ENCODE measurements at regions not wholly inside any gene's neighbourhood (a gene's known extent, or its start where the extent isn't known, plus 50 kb on each side); places are given as distances from the start of the nearest gene placed in this dataset.

DNA sequence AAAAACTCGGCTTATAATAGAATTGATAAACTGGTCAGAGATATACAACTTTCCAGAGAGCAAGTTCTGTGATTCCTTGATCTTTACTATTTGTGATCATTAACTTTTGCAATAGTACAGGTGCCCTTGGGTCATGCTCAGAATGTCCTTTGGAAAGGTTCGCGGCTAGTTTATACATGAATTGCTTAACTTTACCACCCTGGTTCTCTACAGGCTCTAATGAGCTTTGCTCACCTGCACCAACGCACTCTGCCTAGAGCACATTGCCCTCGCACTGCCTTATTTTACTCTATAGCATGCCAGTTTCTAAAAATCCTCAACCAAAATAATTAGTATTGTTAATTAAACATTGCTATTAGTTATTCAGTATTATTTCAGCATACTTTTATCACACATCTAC lies 931.2 kb upstream of the KCND2 start:
- no peak overlapping the region for H3K4me3 ChIP-seq (ENCODE audit: low read depth, low read length)
- TF ChIP-seq, protein P1, sequence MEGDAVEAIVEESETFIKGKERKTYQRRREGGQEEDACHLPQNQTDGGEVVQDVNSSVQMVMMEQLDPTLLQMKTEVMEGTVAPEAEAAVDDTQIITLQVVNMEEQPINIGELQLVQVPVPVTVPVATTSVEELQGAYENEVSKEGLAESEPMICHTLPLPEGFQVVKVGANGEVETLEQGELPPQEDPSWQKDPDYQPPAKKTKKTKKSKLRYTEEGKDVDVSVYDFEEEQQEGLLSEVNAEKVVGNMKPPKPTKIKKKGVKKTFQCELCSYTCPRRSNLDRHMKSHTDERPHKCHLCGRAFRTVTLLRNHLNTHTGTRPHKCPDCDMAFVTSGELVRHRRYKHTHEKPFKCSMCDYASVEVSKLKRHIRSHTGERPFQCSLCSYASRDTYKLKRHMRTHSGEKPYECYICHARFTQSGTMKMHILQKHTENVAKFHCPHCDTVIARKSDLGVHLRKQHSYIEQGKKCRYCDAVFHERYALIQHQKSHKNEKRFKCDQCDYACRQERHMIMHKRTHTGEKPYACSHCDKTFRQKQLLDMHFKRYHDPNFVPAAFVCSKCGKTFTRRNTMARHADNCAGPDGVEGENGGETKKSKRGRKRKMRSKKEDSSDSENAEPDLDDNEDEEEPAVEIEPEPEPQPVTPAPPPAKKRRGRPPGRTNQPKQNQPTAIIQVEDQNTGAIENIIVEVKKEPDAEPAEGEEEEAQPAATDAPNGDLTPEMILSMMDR (IDR thresholded peaks at IDR 0.05; ENCODE audit: low read depth, low read length), result no peak

- TF ChIP-seq, protein P1 (IDR thresholded peaks at IDR 0.05; ENCODE audit: low read depth, low read length), result no peak
Measured at GRCh38 chr7:119343289-119343688, 929.7 kb upstream of the KCND2 start.

DNA sequence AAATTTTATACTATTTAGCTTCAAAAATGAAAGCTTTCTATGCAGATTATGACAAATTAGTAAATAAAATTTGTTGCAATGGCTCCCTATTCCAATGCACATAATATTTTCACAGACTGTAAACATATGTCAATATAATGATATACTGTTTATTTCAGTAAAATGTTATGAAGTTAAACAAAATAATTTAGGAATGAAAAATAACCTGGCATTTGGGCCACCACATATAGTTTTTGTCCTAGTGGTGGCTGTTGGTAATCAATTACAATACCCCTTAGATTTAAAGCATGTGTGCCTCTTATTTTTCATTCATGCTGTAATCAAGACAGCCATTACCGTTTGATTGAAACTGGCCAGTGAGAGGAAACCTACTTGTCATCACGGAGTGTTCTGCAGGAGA lies 928.5 kb upstream of the KCND2 start:
- TF ChIP-seq, protein P1 (IDR thresholded peaks at IDR 0.05; ENCODE audit: low read depth, low read length), result no peak
- H3K4me3 ChIP-seq (ENCODE audit: low read depth, low read length), result no peak overlapping the region

More at GRCh38 chr7:119343289-119343688, 929.7 kb upstream of the KCND2 start:
- no peak overlapping the region for H3K4me3 ChIP-seq (ENCODE audit: low read depth, low read length)

- no peak overlapping the region for H3K4me3 ChIP-seq (ENCODE audit: low read depth, low read length)
- TF ChIP-seq, protein P1 (IDR thresholded peaks at IDR 0.05; ENCODE audit: low read depth, low read length), result no peak
Measured at GRCh38 chr7:119348491-119348890, 924.5 kb upstream of the KCND2 start.

GRCh38 chr7:119350334-119350733 lies 922.6 kb upstream of the KCND2 start:
- no peak overlapping the region for H3K4me3 ChIP-seq (ENCODE audit: low read depth, low read length)
- TF ChIP-seq, protein P1 (IDR thresholded peaks at IDR 0.05; ENCODE audit: low read depth, low read length), result no peak

DNA sequence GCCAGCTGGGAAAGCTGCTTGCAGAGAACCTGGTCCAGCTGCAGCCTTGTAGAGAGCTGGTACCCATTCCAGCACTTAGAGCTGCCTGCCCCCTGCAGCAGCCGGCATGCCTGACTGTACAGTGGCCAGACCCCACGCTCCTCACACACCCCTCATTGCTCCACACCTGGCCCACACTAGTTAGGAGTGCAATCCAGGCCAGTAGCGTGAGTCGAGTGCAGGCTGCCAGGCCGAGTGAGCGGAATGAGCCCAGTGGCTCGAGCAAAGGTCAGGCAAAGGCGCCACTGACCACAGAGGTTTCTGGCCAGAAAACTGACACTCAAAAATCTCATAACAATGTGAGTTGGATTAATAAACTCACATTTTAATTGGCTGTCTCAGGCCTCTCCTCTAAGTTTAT lies 921.7 kb upstream of the KCND2 start:
- H3K4me3 ChIP-seq (ENCODE audit: low read depth, low read length), result no peak overlapping the region
- TF ChIP-seq, protein P1 (IDR thresholded peaks at IDR 0.05; ENCODE audit: low read depth, low read length), result no peak

DNA sequence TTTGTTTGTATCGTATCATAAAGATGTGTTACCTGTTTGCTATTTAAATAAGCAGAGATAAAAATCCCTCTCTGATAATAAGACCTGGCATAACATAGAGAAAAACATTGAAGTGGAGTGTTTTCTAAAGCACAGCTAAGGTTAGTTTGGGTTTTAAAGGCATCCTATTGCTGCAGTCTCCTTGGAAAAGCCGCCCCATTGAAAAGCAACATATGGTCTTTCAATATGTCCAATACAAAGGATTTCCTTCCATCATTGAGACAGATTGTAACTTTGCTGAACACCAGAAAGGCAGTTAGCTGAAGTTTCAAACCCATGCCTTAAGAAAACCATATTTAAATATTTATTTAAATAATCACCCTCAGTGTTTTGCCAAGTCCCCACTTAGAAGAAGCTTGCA lies 898.5 kb upstream of the KCND2 start:
- TF ChIP-seq, protein P1 (IDR thresholded peaks at IDR 0.05; ENCODE audit: low read depth, low read length), result no peak
- H3K4me3 ChIP-seq (ENCODE audit: low read depth, low read length), result no peak overlapping the region
